ENCODE measurements at regions not wholly inside any gene's neighbourhood (a gene's known extent, or its start where the extent isn't known, plus 50 kb on each side); places are given as distances from the start of the nearest gene placed in this dataset.
A peak's percentile ranks its signal among the peaks of the same experiment; 100 is the strongest.

GRCh38 chr16:51967646-51968045 lies 579.3 kb downstream of the TOX3 start:
- Histone ChIP-seq H3K27ac (no peak overlapping the region), H3K4me1 (replicated peaks in 1 of 2) (peaks cover 7 to 11% of the 10 kb centered on the region in 2 donors), H3K4me3 (no peak overlapping the region)
- 33 to 100% (median 76%) methylated on average over 1 to 4 of the region's 4 CpGs; no CpG with 5 or more reads in 3 of the 10 experiments for WGBS, 10 experiments
- in situ Hi-C loops (cut with MboI; ENCODE audit: low pct_unique_long_range_greater_than_20kb in 2 of 9, low sequenced_read_pairs in 9 of 9, unreplicated experiment in 9 of 9), result loop anchor here in 1 of 9 experiments (25.0 kb wide), 1 partner anchor 180 kb away; no protein-coding TSS in a partner anchor
- peak in 4 of 8 experiments; percentile 17 to 57 (median 38) for ATAC-seq (replicated peaks in 6 of 8)

- Histone ChIP-seq H3K4me1 (replicated peaks in 1 of 2) (no peaks in the 10 kb centered on the region), H3K4me3 (no peak overlapping the region), H3K27ac (no peak overlapping the region)
- whole genome bisulfite sequencing, 10 experiments, result 4 to 100% (median 70%) methylated on average over 1 to 4 of the region's 4 CpGs
- ATAC-seq (replicated peaks in 6 of 8), result no peak
- in situ Hi-C loops (cut with MboI; ENCODE audit: low pct_unique_long_range_greater_than_20kb in 2 of 9, low sequenced_read_pairs in 9 of 9, unreplicated experiment in 9 of 9), result loop anchor here in 1 of 9 experiments (25.0 kb wide), 1 partner anchor 174 kb away; no protein-coding TSS in a partner anchor
Observed at GRCh38 chr16:51960931-51961330, 586.0 kb downstream of the TOX3 start.

GRCh38 chr16:51953286-51953985 lies 593.5 kb downstream of the TOX3 start:
- WGBS, 10 experiments, result 15 to 100% (median 75%) methylated on average over 1 to 7 of the region's 7 CpGs; no CpG with 5 or more reads in 2 of the 10 experiments
- peaks cover 18 to 33% of the 10 kb centered on the region in 2 donors for H3K4me1 ChIP-seq (replicated peaks in 1 of 2)
- no peak for ATAC-seq (replicated peaks in 6 of 8)

GRCh38 chr16:51952500-51952899 lies 594.4 kb downstream of the TOX3 start:
- Histone ChIP-seq H3K4me1 (replicated peaks in 1 of 2) (peaks cover 18 to 38% of the 10 kb centered on the region in 2 donors), H3K27ac (no peak overlapping the region), H3K4me3 (no peak overlapping the region)
- 50 to 100% (median 92%) methylated on average over 1 to 3 of the region's 3 CpGs for WGBS, 10 experiments
- ATAC-seq (replicated peaks in 6 of 8), result no peak
- in situ Hi-C loops (cut with MboI; ENCODE audit: low pct_unique_long_range_greater_than_20kb in 2 of 9, low sequenced_read_pairs in 9 of 9, unreplicated experiment in 9 of 9), result loop anchor here in 1 of 9 experiments (25.0 kb wide), 1 partner anchor 165 kb away; no protein-coding TSS in a partner anchor

More at GRCh38 chr16:51953286-51953985, 593.5 kb downstream of the TOX3 start:
- H3K4me3 ChIP-seq, result no peak overlapping the region
- H3K27ac ChIP-seq, result no peak overlapping the region
- in situ Hi-C loops (cut with MboI; ENCODE audit: low pct_unique_long_range_greater_than_20kb in 2 of 9, low sequenced_read_pairs in 9 of 9, unreplicated experiment in 9 of 9), result loop anchor here in 1 of 9 experiments (25.0 kb wide), 1 partner anchor 166 kb away; no protein-coding TSS in a partner anchor

- H3K27ac ChIP-seq, result no peak overlapping the region
Observed at GRCh38 chr16:51951668-51952298, 595.2 kb downstream of the TOX3 start.

GRCh38 chr16:51950118-51950780 lies 596.7 kb downstream of the TOX3 start:
- 18 to 100% (median 83%) methylated on average over 1 to 3 of the region's 3 CpGs; no CpG with 5 or more reads in 2 of the 10 experiments for WGBS, 10 experiments
- Histone ChIP-seq H3K4me1 (replicated peaks in 1 of 2) (peaks cover 18 to 40% of the 10 kb centered on the region in 2 donors), H3K27ac (peak overlapping the region in 1 of 2 donors; percentile 19), H3K4me3 (no peak overlapping the region)
- in situ Hi-C loops (cut with MboI; ENCODE audit: low pct_unique_long_range_greater_than_20kb in 2 of 9, low sequenced_read_pairs in 9 of 9, unreplicated experiment in 9 of 9), result loop anchor here in 1 of 9 experiments (25.0 kb wide), 1 partner anchor 163 kb away; no protein-coding TSS in a partner anchor
- no peak for ATAC-seq (replicated peaks in 6 of 8)

More at GRCh38 chr16:51951668-51952298, 595.2 kb downstream of the TOX3 start:
- 40 to 72% (median 56%) methylated on average over 2 to 6 of the region's 7 CpGs; no CpG with 5 or more reads in 1 of the 10 experiments for WGBS, 10 experiments
- H3K4me3 ChIP-seq, result no peak overlapping the region
- in situ Hi-C loops (cut with MboI; ENCODE audit: low pct_unique_long_range_greater_than_20kb in 2 of 9, low sequenced_read_pairs in 9 of 9, unreplicated experiment in 9 of 9), result loop anchor here in 1 of 9 experiments (25.0 kb wide), 1 partner anchor 164 kb away; no protein-coding TSS in a partner anchor
- H3K4me1 ChIP-seq (replicated peaks in 1 of 2), result peaks cover 18 to 40% of the 10 kb centered on the region in 2 donors
- ATAC-seq (replicated peaks in 6 of 8), result peak in 6 of 8 experiments; percentile 25 to 81 (median 72)

GRCh38 chr16:51949282-51949681 lies 597.7 kb downstream of the TOX3 start:
- ATAC-seq (replicated peaks in 6 of 8), result peak in 7 of 8 experiments; percentile 29 to 90 (median 75)
- 0 to 40% (median 15%) methylated on average over 1 to 2 of the region's 2 CpGs; no CpG with 5 or more reads in 2 of the 10 experiments for WGBS, 10 experiments
- H3K4me3 ChIP-seq, result no peak overlapping the region
- H3K4me1 ChIP-seq (replicated peaks in 1 of 2), result peaks cover 18 to 40% of the 10 kb centered on the region in 2 donors
- in situ Hi-C loops (cut with MboI; ENCODE audit: low pct_unique_long_range_greater_than_20kb in 2 of 9, low sequenced_read_pairs in 9 of 9, unreplicated experiment in 9 of 9), result no loop called here
- H3K27ac ChIP-seq, result peak overlapping the region in 1 of 2 donors; percentile 47

- Histone ChIP-seq H3K4me3 (no peak overlapping the region), H3K27ac (no peak overlapping the region), H3K4me1 (replicated peaks in 1 of 2) (peaks cover 31 to 32% of the 10 kb centered on the region in 2 donors)
- no peak for ATAC-seq (replicated peaks in 6 of 8)
- in situ Hi-C loops (cut with MboI; ENCODE audit: low pct_unique_long_range_greater_than_20kb in 2 of 9, low sequenced_read_pairs in 9 of 9, unreplicated experiment in 9 of 9), result no loop called here
Observed at GRCh38 chr16:51941412-51941811, 605.5 kb downstream of the TOX3 start.

- Histone ChIP-seq H3K27ac (peak overlapping the region; percentile 29 to 73), H3K4me3 (no peak overlapping the region), H3K4me1 (replicated peaks in 1 of 2) (peaks cover 31 to 32% of the 10 kb centered on the region in 2 donors)
- no peak for ATAC-seq (replicated peaks in 6 of 8)
- WGBS, 10 experiments, result 9 to 100% (median 89%) methylated on average over 1 of the region's 1 CpG; no CpG with 5 or more reads in 5 of the 10 experiments
- in situ Hi-C loops (cut with MboI; ENCODE audit: low pct_unique_long_range_greater_than_20kb in 2 of 9, low sequenced_read_pairs in 9 of 9, unreplicated experiment in 9 of 9), result no loop called here
Observed at GRCh38 chr16:51940183-51940582, 606.8 kb downstream of the TOX3 start.

GRCh38 chr16:51939378-51939871 lies 607.5 kb downstream of the TOX3 start:
- ATAC-seq (replicated peaks in 6 of 8), result peak in 6 of 8 experiments; percentile 55 to 96 (median 94)
- Histone ChIP-seq H3K27ac (peak overlapping the region; percentile 29 to 73), H3K4me3 (peak overlapping the region in 1 of 5 donors; percentile 8), H3K4me1 (replicated peaks in 1 of 2) (peaks cover 31 to 32% of the 10 kb centered on the region in 2 donors)
- in situ Hi-C loops (cut with MboI; ENCODE audit: low pct_unique_long_range_greater_than_20kb in 2 of 9, low sequenced_read_pairs in 9 of 9, unreplicated experiment in 9 of 9), result no loop called here
- WGBS, 10 experiments, result 0 to 35% (median 15%) methylated on average over 1 to 6 of the region's 7 CpGs

GRCh38 chr16:51938861-51939260 lies 608.1 kb downstream of the TOX3 start:
- WGBS, 10 experiments, result 5 to 100% (median 92%) methylated on average over 1 to 3 of the region's 3 CpGs; no CpG with 5 or more reads in 1 of the 10 experiments
- peak in 1 of 8 experiments; percentile 61 for ATAC-seq (replicated peaks in 6 of 8)
- Histone ChIP-seq H3K27ac (no peak overlapping the region), H3K4me1 (replicated peaks in 1 of 2) (peaks cover 31 to 32% of the 10 kb centered on the region in 2 donors), H3K4me3 (no peak overlapping the region)
- in situ Hi-C loops (cut with MboI; ENCODE audit: low pct_unique_long_range_greater_than_20kb in 2 of 9, low sequenced_read_pairs in 9 of 9, unreplicated experiment in 9 of 9), result no loop called here

- no peak overlapping the region for H3K4me3 ChIP-seq
- ATAC-seq (replicated peaks in 6 of 8), result no peak
- in situ Hi-C loops (cut with MboI; ENCODE audit: low pct_unique_long_range_greater_than_20kb in 2 of 9, low sequenced_read_pairs in 9 of 9, unreplicated experiment in 9 of 9), result no loop called here
- H3K27ac ChIP-seq, result no peak overlapping the region
- H3K4me1 ChIP-seq (replicated peaks in 1 of 2), result peaks cover 31 to 32% of the 10 kb centered on the region in 2 donors
- 38 to 100% (median 78%) methylated on average over 1 to 6 of the region's 6 CpGs; no CpG with 5 or more reads in 2 of the 10 experiments for WGBS, 10 experiments
Observed at GRCh38 chr16:51937771-51938170, 609.2 kb downstream of the TOX3 start.

Data from motor neuron (in vitro differentiated cells).